GM18951 (cell line): ENCODE measurements at regions not wholly inside any gene's neighbourhood (a gene's known extent, or its start where the extent isn't known, plus 50 kb on each side); places are given as distances from the start of the nearest gene placed in this dataset.

ENCODE experiments used
- POLR2A ChIP-seq: IDR thresholded peaks from 4 replicates; pipeline ENCODE4 v1.6.1; 2011; ENCODE audit warnings: mild to moderate bottlenecking; ENCODE audit not compliant: insufficient read length, insufficient read depth; ENCODE audit errors: extremely low read depth
- in situ Hi-C: fragments of 300-500 bp; cut with MboI; formaldehyde crosslinking; loops from one replicate; pipeline ENCODE4 v1.12.0; 2022; ENCODE audit warnings: low sequenced_read_pairs, mixed read lengths, inconsistent platforms; ENCODE audit not compliant: unreplicated experiment

- in situ Hi-C loops, result no loop called here
- no peak for TF ChIP-seq POLR2A
These were observed 338.0 kb upstream of the ZMIZ1 start for GRCh38 chr10:78730754-78731153.

- TF ChIP-seq POLR2A, result no peak
These were observed 337.1 kb upstream of the ZMIZ1 start for GRCh38 chr10:78731675-78732074.

GRCh38 chr10:78732381-78732780 is 336.4 kb upstream of the ZMIZ1 start:
- in situ Hi-C loops, result no loop called here
- TF ChIP-seq POLR2A, result no peak

More at GRCh38 chr10:78731675-78732074, 337.1 kb upstream of the ZMIZ1 start:
- in situ Hi-C loops, result no loop called here

- in situ Hi-C loops, result no loop called here
- TF ChIP-seq POLR2A, result no peak
These were observed 331.7 kb upstream of the ZMIZ1 start for GRCh38 chr10:78736926-78737630.

GRCh38 chr10:78737883-78738856 is 330.6 kb upstream of the ZMIZ1 start:
- no peak for TF ChIP-seq POLR2A
- in situ Hi-C loops, result no loop called here

- no peak for TF ChIP-seq POLR2A
- in situ Hi-C loops, result no loop called here
These were observed 329.9 kb upstream of the ZMIZ1 start for GRCh38 chr10:78738861-78739260.

GRCh38 chr10:78739444-78740053 is 329.2 kb upstream of the ZMIZ1 start:
- no peak for TF ChIP-seq POLR2A
- in situ Hi-C loops, result no loop called here

GRCh38 chr10:78740976-78741915 is 327.5 kb upstream of the ZMIZ1 start:
- in situ Hi-C loops, result no loop called here
- no peak for TF ChIP-seq POLR2A

GRCh38 chr10:78742406-78742729 is 326.4 kb upstream of the ZMIZ1 start:
- in situ Hi-C loops, result no loop called here
- TF ChIP-seq POLR2A, result no peak

GRCh38 chr10:78742730-78743615 is 325.8 kb upstream of the ZMIZ1 start:
- in situ Hi-C loops, result no loop called here
- TF ChIP-seq POLR2A, result no peak

GRCh38 chr10:78744056-78744455 is 324.7 kb upstream of the ZMIZ1 start:
- in situ Hi-C loops, result no loop called here
- no peak for TF ChIP-seq POLR2A

- in situ Hi-C loops, result no loop called here
- TF ChIP-seq POLR2A, result no peak
These were observed 324.2 kb upstream of the ZMIZ1 start for GRCh38 chr10:78744491-78745090.

- in situ Hi-C loops, result no loop called here
- no peak for TF ChIP-seq POLR2A
These were observed 323.3 kb upstream of the ZMIZ1 start for GRCh38 chr10:78745441-78745840.
